ENCODE measurements at regions not wholly inside any gene's neighbourhood (a gene's known extent, or its start where the extent isn't known, plus 50 kb on each side); places are given as distances from the start of the nearest gene placed in this dataset.

DNA sequence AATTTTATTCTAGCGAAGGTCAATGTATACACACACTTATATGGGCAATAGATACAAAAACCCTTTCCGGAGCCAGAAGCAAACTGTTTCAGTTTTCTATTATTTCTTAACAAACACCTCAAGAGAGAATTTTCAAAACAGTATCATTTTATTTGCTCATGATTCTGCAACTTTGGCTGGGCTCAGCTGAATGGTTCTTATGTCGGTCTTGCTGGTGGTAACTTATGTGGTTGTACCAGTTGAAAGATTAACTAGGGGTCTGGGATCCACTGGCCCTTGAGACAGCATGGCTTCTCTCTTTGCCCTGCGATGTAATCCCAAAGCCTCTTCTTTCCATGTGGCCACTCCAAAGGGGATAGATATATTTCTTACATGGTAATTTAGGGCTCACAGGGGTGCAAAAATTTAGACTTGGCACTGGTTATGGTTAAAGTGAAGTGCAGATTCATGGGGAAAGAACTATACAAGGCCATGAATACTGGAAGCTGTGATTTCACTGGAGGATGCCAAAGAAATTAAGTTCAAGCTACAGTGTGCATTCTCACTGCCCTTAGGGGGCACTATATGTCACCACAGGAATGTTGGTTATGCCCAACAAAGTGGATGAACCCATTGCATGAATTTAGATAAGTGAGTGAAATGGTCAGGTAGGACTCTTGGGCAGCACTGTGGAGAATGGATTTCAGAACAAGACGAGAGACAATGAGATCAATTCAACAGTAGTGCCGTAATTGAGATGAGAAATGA lies 94.3 kb upstream of the NAV3 start:
- Mint-ChIP-seq H3K27me3 (no peaks in the 10 kb centered on the region), H3K9me3 (peaks cover 9 to 17% of the 10 kb centered on the region in 2 donors), H3K27ac (no peak overlapping the region), H3K4me1 (no peaks in the 10 kb centered on the region), H3K4me3 (no peak overlapping the region)
- no peak for DNase-seq
- no peak for ATAC-seq

DNA sequence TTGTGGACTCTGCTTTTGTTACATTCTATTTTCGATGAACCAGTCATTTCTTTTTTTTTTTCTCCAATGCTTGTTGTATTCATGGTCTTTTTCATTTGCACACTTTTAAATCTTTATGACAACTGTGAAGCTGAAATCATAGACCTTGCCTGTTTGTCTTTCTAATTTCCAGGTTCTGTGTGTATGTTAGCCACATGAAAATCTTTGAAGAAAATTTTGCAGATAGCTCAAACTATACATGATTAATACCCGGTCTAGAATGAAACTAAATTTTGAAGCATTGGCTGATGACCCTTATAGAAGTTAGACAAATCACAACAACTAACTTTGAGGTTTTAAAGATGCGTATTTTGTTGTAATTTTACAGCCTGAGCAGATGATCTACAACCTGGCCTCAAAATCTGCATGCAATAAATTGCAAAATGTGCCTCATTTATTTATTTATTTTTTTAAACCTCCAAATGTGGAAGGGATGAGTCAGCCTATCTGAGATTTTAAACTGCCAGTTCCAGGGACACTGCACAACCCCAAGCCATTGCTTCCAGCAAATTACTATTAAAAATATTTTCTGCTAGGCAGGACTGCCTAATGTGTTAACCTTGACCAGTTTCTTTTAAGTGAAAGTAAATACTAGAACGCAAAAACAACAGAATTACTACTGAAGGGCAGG lies 96.3 kb upstream of the NAV3 start:
- Mint-ChIP-seq H3K9me3 (peaks cover 5 to 10% of the 10 kb centered on the region in 2 donors), H3K4me1 (no peaks in the 10 kb centered on the region), H3K27ac (no peak overlapping the region), H3K4me3 (no peak overlapping the region), H3K27me3 (no peaks in the 10 kb centered on the region)
- DNase-seq (no peak), ATAC-seq (no peak)

DNA sequence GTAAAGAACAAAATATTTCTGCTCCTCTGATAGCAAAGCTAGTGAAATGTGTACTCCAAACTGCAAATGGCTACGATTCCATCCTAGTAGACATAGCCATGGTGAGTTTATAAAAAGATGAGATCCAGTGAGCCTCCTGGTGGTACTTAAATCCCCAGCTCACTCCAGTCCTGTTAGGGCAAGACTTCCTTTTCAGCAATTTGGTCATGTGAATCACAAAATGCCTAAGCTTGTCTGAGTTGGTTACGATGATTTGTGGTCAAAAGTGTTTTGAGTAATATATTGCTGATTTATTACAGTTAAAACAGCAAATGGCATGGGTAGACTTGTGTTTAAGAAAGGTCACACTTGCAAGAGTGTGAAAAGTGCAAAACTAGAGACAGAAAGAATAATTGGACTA lies 102.7 kb upstream of the NAV3 start:
- Mint-ChIP-seq H3K9me3 (peaks cover 10 to 19% of the 10 kb centered on the region in 2 donors), H3K4me1 (no peaks in the 10 kb centered on the region), H3K4me3 (no peak overlapping the region), H3K27me3 (no peaks in the 10 kb centered on the region), H3K27ac (no peak overlapping the region)
- no peak for ATAC-seq
- DNase-seq, result no peak

DNA sequence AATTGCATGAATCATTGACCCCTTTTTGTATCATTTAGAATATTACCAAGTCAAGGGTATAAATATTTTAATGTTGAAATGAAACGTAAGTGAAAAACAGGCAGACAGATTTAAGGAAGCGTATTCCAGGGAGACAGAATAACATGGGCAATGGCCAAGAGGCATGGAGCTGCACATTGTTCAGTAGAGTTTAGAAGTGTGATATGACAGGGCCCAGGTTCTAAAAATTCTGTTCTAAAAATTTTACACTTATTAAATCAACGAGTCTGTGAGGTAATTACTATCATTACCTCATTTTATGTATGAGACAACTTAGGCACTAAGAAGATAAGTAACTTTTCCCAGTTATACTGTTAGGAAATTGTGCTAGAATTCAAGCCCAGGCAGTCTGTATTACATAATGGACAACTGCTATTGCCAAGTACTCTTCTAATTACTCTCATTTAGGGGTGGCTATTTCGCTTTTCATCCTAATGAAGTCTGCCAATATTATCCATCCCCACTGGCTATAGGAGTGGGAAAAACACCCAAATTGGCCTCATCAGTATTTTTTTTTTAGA lies 103.2 kb upstream of the NAV3 start:
- ATAC-seq, result no peak
- H3K27me3 Mint-ChIP-seq, result no peaks in the 10 kb centered on the region

DNA sequence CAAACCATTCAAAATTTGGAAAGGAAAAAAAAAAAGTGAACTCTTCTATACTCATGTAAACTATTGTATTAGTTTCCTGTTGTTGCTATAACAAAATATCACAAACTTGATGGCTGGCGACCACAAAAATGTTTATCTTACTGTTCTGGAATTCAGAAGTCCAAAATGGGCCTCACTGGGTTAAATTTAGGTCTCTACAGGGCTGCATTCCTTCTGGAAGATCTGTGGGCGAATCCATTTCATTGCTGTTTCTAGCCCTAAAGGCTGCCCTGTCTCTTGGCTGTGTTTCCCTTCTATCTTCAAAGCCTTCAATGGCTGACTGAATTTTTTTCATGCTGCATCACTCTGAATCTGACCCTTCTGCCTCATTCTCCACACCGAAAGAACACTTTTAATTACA lies 105.1 kb upstream of the NAV3 start:
- Mint-ChIP-seq H3K27ac (no peak overlapping the region), H3K4me3 (no peak overlapping the region), H3K4me1 (no peaks in the 10 kb centered on the region), H3K9me3 (peaks cover 10 to 19% of the 10 kb centered on the region in 2 donors), H3K27me3 (no peaks in the 10 kb centered on the region)
- DNase-seq, result no peak
- no peak for ATAC-seq

More for the DNA sequence above, 103.2 kb upstream of the NAV3 start:
- DNase-seq, result no peak
- peaks cover 10 to 19% of the 10 kb centered on the region in 2 donors for H3K9me3 Mint-ChIP-seq
- no peaks in the 10 kb centered on the region for H3K4me1 Mint-ChIP-seq
- no peak overlapping the region for H3K4me3 Mint-ChIP-seq
- H3K27ac Mint-ChIP-seq, result no peak overlapping the region

- ATAC-seq (no peak), DNase-seq (no peak)
- no peaks in the 10 kb centered on the region for H3K4me1 Mint-ChIP-seq
- H3K4me3 Mint-ChIP-seq, result no peak overlapping the region
- no peak overlapping the region for H3K27ac Mint-ChIP-seq
- H3K9me3 Mint-ChIP-seq, result peaks cover 10 to 24% of the 10 kb centered on the region in 2 donors
- H3K27me3 Mint-ChIP-seq, result no peaks in the 10 kb centered on the region
These were observed 106.2 kb upstream of the NAV3 start for GRCh38 chr12:77724367-77724957.

GRCh38 chr12:77723308-77723707 lies 107.4 kb upstream of the NAV3 start:
- Mint-ChIP-seq H3K4me1 (no peaks in the 10 kb centered on the region), H3K27me3 (no peaks in the 10 kb centered on the region)

DNA sequence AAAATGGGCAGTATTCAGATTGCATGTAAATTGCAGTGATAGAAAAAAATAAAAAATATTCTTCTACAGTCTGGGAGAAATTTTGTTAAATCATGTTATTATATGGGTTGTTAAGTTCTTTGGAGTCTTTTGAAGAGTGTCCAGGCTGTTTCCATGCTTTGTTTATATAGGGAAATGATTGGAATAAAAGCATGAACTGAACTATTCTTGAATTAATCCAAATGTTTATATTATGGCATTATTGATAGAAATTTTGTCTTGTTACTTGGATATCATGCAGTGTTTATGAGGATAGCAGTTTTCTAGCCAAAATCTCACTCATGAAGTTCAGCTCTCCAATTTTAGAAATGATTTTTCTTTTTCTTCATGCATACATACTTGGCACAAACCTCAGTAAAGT lies 108.2 kb upstream of the NAV3 start:
- Mint-ChIP-seq H3K9me3 (peaks cover 10 to 29% of the 10 kb centered on the region in 2 donors), H3K27ac (no peak overlapping the region), H3K4me3 (no peak overlapping the region), H3K27me3 (no peaks in the 10 kb centered on the region), H3K4me1 (no peaks in the 10 kb centered on the region)
- ATAC-seq (no peak), DNase-seq (no peak)

More at GRCh38 chr12:77723308-77723707, 107.4 kb upstream of the NAV3 start:
- Mint-ChIP-seq H3K4me3 (no peak overlapping the region), H3K9me3 (peaks cover 10 to 24% of the 10 kb centered on the region in 2 donors), H3K27ac (no peak overlapping the region)
- DNase-seq (no peak), ATAC-seq (no peak)

DNA sequence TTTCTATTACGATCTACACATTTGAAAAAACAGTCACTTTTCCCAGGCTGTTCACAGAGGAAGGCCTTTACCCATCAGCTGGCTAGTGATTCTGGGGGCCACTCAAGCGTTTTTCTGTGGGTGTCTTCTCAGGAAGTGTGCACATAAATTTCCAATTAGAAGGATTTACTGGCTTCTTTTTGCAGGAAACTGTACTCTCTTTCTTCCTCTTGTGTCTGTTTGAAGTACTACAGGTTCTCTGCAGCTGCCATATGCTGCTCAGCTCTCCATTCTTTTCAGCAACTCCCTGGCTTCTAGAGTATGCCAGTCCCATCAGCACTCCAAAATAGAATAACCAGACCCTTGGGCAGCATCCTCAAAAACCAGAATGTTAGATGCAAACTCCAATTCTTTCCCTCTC lies 110.4 kb upstream of the NAV3 start:
- ATAC-seq (no peak), DNase-seq (no peak)
- peaks cover 0 to 10% of the 10 kb centered on the region in 2 donors for H3K9me3 Mint-ChIP-seq
- H3K27ac Mint-ChIP-seq, result no peak overlapping the region
- no peak overlapping the region for H3K4me3 Mint-ChIP-seq
- no peaks in the 10 kb centered on the region for H3K27me3 Mint-ChIP-seq
- H3K4me1 Mint-ChIP-seq, result no peaks in the 10 kb centered on the region

DNA sequence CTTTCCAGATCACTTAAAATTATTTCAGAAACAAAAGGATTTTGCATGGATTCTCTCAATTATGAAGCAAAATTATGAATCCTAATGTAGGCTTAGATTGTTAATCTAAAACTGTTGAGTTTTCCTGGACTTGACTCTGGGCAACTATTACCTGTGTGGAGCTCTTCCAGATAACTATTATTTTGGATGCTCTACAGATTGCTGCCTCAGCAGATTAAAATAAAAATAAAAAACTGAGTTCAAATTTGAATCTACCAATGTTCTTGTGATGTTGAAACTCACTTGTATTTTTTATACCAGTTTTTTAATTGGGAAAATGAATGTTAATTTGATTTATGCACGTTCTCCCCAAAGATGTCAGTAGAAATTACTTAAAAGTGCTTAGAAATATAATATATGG lies 120.5 kb upstream of the NAV3 start:
- no peaks in the 10 kb centered on the region for H3K27me3 Mint-ChIP-seq
- H3K9me3 Mint-ChIP-seq, result no peaks in the 10 kb centered on the region
- DNase-seq (no peak), ATAC-seq (no peak)
- no peak overlapping the region for H3K27ac Mint-ChIP-seq
- H3K4me3 Mint-ChIP-seq, result no peak overlapping the region
- H3K4me1 Mint-ChIP-seq, result no peaks in the 10 kb centered on the region

GRCh38 chr12:77697126-77697525 lies 133.6 kb upstream of the NAV3 start:
- Mint-ChIP-seq H3K27me3 (no peaks in the 10 kb centered on the region), H3K4me1 (no peaks in the 10 kb centered on the region), H3K4me3 (no peak overlapping the region), H3K27ac (no peak overlapping the region), H3K9me3 (peaks cover 5 to 9% of the 10 kb centered on the region in 2 donors)
- ATAC-seq, result no peak
- no peak for DNase-seq

DNA sequence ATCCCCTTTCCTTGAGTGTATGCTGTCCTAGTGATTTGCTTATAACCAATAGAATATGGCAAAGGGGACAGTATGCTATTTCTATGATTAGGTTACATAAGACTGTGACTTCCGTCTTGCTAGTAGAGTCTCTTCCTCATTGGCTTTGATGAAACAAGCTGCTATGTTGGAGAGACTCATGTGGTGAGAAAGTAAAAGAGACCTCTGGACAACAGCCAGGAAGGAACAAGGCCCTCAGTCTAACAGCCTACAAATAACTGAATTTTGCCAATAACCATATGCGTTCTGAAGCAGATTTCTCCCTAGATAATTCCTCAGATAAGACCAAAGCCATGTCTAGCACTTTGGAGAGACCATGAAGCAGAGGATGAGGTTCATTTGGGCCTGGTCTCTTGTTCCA lies 134.5 kb upstream of the NAV3 start:
- Mint-ChIP-seq H3K27ac (no peak overlapping the region), H3K27me3 (no peaks in the 10 kb centered on the region), H3K4me3 (no peak overlapping the region), H3K9me3 (peaks cover 5 to 9% of the 10 kb centered on the region in 2 donors), H3K4me1 (no peaks in the 10 kb centered on the region)
- ATAC-seq (no peak), DNase-seq (no peak)

GRCh38 chr12:77689510-77690086 lies 141.1 kb upstream of the NAV3 start:
- Mint-ChIP-seq H3K4me3 (no peak overlapping the region), H3K27me3 (no peaks in the 10 kb centered on the region), H3K27ac (no peak overlapping the region), H3K9me3 (no peaks in the 10 kb centered on the region), H3K4me1 (no peaks in the 10 kb centered on the region)
- DNase-seq (no peak), ATAC-seq (no peak)

- Mint-ChIP-seq H3K4me1 (no peaks in the 10 kb centered on the region), H3K9me3 (no peaks in the 10 kb centered on the region), H3K27me3 (no peaks in the 10 kb centered on the region), H3K27ac (no peak overlapping the region), H3K4me3 (no peak overlapping the region)
- DNase-seq (no peak), ATAC-seq (no peak)
These were observed 143.4 kb upstream of the NAV3 start for GRCh38 chr12:77687321-77687720.

DNA sequence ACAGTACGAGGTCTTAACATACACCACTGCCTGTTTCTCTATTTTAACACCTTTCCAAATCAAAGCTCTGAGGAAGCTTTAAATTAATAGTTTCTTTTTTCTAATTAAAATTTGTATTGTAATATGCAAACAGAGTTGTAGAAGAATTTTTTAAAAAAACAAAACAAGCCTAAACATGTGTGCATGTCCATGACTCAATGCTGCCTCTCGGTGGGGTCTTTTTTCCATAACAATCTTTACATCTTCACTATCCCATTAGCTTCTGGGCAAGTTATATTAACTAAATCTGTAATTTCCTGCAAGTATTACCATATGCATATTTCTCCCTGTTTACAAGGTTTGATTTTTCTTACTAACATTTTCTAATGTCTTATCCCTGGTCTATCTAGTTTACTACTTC lies 143.9 kb upstream of the NAV3 start:
- Mint-ChIP-seq H3K4me3 (no peak overlapping the region), H3K4me1 (no peaks in the 10 kb centered on the region), H3K27ac (no peak overlapping the region), H3K9me3 (no peaks in the 10 kb centered on the region), H3K27me3 (no peaks in the 10 kb centered on the region)
- ATAC-seq, result no peak
- no peak for DNase-seq

GRCh38 chr12:77685901-77686300 lies 144.8 kb upstream of the NAV3 start:
- Mint-ChIP-seq H3K9me3 (no peaks in the 10 kb centered on the region), H3K4me3 (no peak overlapping the region), H3K27ac (no peak overlapping the region), H3K27me3 (no peaks in the 10 kb centered on the region), H3K4me1 (no peaks in the 10 kb centered on the region)
- DNase-seq (no peak), ATAC-seq (no peak)

Measured in stimulated activated naive CD8-positive, alpha-beta T cell treated with anti-CD3 and anti-CD28 coated beads, Interleukin-15, amount 100 ng/mL, for 72 hours (primary cell).